ENCODE measurements at regions not wholly inside any gene's neighbourhood (a gene's known extent, or its start where the extent isn't known, plus 50 kb on each side); places are given as distances from the start of the nearest gene placed in this dataset.
"Not testable (repeated sequence)": the region's sequence is repeated elsewhere in the genome, so short reads cannot be mapped to it uniquely, and the experiment has no call there.

- ATAC-seq (replicated peaks in 1 of 2); DNase-seq; H3K36me3 Mint-ChIP-seq (ENCODE audit: insufficient read depth in 2 of 2); H3K27ac Mint-ChIP-seq; H3K9me3 Mint-ChIP-seq; H3K4me3 Mint-ChIP-seq; H3K27me3 Mint-ChIP-seq (ENCODE audit: low read depth); H3K4me1 Mint-ChIP-seq (ENCODE audit: low read depth): not testable (repeated sequence)
Observed at GRCh38 chr18:15003636-15004269, 255.8 kb downstream of the ANKRD30B start.

GRCh38 chr18:15004270-15004973 lies 256.4 kb downstream of the ANKRD30B start:
- not testable (repeated sequence) for ATAC-seq (replicated peaks in 1 of 2); H3K4me3 Mint-ChIP-seq; H3K9me3 Mint-ChIP-seq

GRCh38 chr18:15005313-15006130 lies 257.6 kb downstream of the ANKRD30B start:
- Mint-ChIP-seq H3K36me3 (ENCODE audit: insufficient read depth in 2 of 2) (no peaks in the 10 kb centered on the region), H3K4me3 (no peak overlapping the region), H3K27ac (no peak overlapping the region), H3K4me1 (ENCODE audit: low read depth) (no peaks in the 10 kb centered on the region), H3K9me3 (no peaks in the 10 kb centered on the region), H3K27me3 (ENCODE audit: low read depth) (no peaks in the 10 kb centered on the region)
- no peak for ATAC-seq (replicated peaks in 1 of 2)
- no peak for DNase-seq

More at GRCh38 chr18:15004270-15004973, 256.4 kb downstream of the ANKRD30B start:
- not testable (repeated sequence) for H3K27ac Mint-ChIP-seq; DNase-seq; H3K27me3 Mint-ChIP-seq (ENCODE audit: low read depth); H3K36me3 Mint-ChIP-seq (ENCODE audit: insufficient read depth in 2 of 2); H3K4me1 Mint-ChIP-seq (ENCODE audit: low read depth)

- not testable (repeated sequence) for H3K4me3 Mint-ChIP-seq; H3K27ac Mint-ChIP-seq; H3K27me3 Mint-ChIP-seq (ENCODE audit: low read depth); H3K4me1 Mint-ChIP-seq (ENCODE audit: low read depth); H3K36me3 Mint-ChIP-seq (ENCODE audit: insufficient read depth in 2 of 2); DNase-seq; ATAC-seq (replicated peaks in 1 of 2); H3K9me3 Mint-ChIP-seq
Observed at GRCh38 chr18:15006616-15007015, 258.6 kb downstream of the ANKRD30B start.

GRCh38 chr18:15026041-15026440 lies 278.1 kb downstream of the ANKRD30B start:
- not testable (repeated sequence) for H3K4me1 Mint-ChIP-seq (ENCODE audit: low read depth); ATAC-seq (replicated peaks in 1 of 2); DNase-seq; H3K27ac Mint-ChIP-seq; H3K27me3 Mint-ChIP-seq (ENCODE audit: low read depth); H3K36me3 Mint-ChIP-seq (ENCODE audit: insufficient read depth in 2 of 2); H3K4me3 Mint-ChIP-seq; H3K9me3 Mint-ChIP-seq

GRCh38 chr18:15028037-15028436 lies 280.1 kb downstream of the ANKRD30B start:
- not testable (repeated sequence) for H3K4me1 Mint-ChIP-seq (ENCODE audit: low read depth); DNase-seq; ATAC-seq (replicated peaks in 1 of 2); H3K27me3 Mint-ChIP-seq (ENCODE audit: low read depth); H3K4me3 Mint-ChIP-seq; H3K36me3 Mint-ChIP-seq (ENCODE audit: insufficient read depth in 2 of 2); H3K9me3 Mint-ChIP-seq; H3K27ac Mint-ChIP-seq

- not testable (repeated sequence) for ATAC-seq (replicated peaks in 1 of 2); H3K4me3 Mint-ChIP-seq; H3K27me3 Mint-ChIP-seq (ENCODE audit: low read depth); DNase-seq; H3K27ac Mint-ChIP-seq; H3K36me3 Mint-ChIP-seq (ENCODE audit: insufficient read depth in 2 of 2); H3K9me3 Mint-ChIP-seq; H3K4me1 Mint-ChIP-seq (ENCODE audit: low read depth)
Observed at GRCh38 chr18:15060279-15060880, 312.4 kb downstream of the ANKRD30B start.

- not testable (repeated sequence) for DNase-seq; H3K27ac Mint-ChIP-seq; H3K36me3 Mint-ChIP-seq (ENCODE audit: insufficient read depth in 2 of 2); ATAC-seq (replicated peaks in 1 of 2); H3K4me1 Mint-ChIP-seq (ENCODE audit: low read depth); H3K9me3 Mint-ChIP-seq; H3K27me3 Mint-ChIP-seq (ENCODE audit: low read depth); H3K4me3 Mint-ChIP-seq
Observed at GRCh38 chr18:15061289-15061896, 313.4 kb downstream of the ANKRD30B start.

GRCh38 chr18:15066434-15066833 lies 318.5 kb downstream of the ANKRD30B start:
- ATAC-seq (replicated peaks in 1 of 2); H3K36me3 Mint-ChIP-seq (ENCODE audit: insufficient read depth in 2 of 2); H3K4me3 Mint-ChIP-seq; H3K27ac Mint-ChIP-seq; H3K4me1 Mint-ChIP-seq (ENCODE audit: low read depth); H3K9me3 Mint-ChIP-seq; H3K27me3 Mint-ChIP-seq (ENCODE audit: low read depth); DNase-seq: not testable (repeated sequence)

GRCh38 chr18:15071311-15071710 lies 323.3 kb downstream of the ANKRD30B start:
- DNase-seq; H3K4me1 Mint-ChIP-seq (ENCODE audit: low read depth); H3K27ac Mint-ChIP-seq; H3K9me3 Mint-ChIP-seq; H3K27me3 Mint-ChIP-seq (ENCODE audit: low read depth); H3K4me3 Mint-ChIP-seq; H3K36me3 Mint-ChIP-seq (ENCODE audit: insufficient read depth in 2 of 2); ATAC-seq (replicated peaks in 1 of 2): not testable (repeated sequence)
